Dedifferentiated amniotic fluid mesenchymal stem cell (primary cell): ENCODE measurements at regions not wholly inside any gene's neighbourhood (a gene's known extent, or its start where the extent isn't known, plus 50 kb on each side); places are given as distances from the start of the nearest gene placed in this dataset.

Experiments
- DNase-seq: peaks from one replicate; pipeline ENCODE4 v3.0.0-alpha.2; 2016; ENCODE audit errors: extremely low spot score

DNA sequence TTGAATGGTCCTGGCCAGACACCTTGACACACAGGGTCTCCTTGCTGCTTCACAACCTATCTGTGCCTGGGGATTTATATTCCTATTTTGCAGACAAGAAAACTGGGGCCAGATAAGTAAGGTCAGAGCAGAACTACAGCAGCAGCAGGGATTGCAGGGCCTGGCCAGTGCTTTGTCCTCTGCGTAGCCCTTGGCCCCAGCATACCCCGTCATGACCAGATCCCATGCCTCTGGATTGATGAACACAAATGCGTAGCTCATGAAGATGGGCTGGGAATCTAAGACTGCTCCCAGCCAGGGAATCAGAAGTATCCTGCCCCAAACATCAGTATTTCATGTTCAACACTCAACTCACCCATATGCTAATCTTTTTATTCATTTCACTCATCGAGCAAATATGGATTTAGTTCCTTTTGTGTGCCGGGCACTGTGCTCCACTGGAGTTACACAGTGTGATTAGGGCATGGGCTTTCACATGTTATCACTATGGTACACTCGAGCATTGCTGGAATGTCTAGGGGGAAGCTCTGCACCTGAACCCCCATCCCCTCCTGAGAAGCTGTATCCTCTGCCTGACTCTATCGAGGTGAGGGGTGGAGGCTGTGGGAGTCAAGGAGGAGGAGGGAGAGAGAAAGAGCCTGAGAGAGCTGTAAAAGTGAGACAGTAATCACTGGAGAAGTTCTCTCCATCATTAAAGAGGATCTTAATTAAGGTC is 143.3 kb downstream of the CYP26B1 start:
- no peak for DNase-seq

DNA sequence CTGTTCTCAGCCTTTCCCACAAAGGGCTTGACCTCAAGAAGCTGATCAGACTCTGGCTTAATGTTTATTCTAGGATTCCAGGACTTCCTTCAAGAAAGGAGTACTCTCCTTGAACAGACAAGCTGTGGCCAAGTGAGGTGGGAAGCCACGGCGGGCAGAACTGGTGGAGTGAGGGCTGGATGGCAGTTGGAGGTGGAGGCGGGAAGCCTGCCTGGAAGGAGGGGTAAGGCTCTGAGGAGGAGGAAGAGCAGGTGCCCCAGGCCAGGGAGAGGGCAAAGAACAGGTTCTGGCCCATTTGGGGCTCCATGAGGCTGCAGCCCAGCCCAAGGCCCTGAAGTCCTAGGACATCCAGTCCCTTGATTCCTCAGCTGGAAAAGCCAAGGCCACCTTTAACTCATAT is 143.9 kb downstream of the CYP26B1 start:
- DNase-seq: no peak

DNA sequence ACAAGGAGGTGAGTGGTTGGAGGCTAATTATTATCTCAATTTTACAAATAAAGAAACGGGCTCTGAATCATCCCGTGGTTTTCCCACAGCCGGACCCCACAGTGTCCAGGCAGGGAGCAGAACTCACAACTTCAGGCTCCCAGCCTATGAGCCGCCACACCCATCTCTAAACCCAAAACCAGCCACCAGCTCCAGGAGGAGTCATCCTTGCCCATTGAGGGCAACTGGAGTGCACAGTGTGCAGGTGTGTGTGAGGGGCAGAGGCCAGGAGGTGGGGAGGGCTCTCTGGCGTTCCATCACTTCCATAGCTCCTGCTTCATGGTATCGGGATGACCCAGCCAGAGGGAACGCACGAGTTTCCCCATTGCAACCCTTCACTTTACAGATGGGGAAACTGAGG is 144.5 kb downstream of the CYP26B1 start:
- no peak for DNase-seq

DNA sequence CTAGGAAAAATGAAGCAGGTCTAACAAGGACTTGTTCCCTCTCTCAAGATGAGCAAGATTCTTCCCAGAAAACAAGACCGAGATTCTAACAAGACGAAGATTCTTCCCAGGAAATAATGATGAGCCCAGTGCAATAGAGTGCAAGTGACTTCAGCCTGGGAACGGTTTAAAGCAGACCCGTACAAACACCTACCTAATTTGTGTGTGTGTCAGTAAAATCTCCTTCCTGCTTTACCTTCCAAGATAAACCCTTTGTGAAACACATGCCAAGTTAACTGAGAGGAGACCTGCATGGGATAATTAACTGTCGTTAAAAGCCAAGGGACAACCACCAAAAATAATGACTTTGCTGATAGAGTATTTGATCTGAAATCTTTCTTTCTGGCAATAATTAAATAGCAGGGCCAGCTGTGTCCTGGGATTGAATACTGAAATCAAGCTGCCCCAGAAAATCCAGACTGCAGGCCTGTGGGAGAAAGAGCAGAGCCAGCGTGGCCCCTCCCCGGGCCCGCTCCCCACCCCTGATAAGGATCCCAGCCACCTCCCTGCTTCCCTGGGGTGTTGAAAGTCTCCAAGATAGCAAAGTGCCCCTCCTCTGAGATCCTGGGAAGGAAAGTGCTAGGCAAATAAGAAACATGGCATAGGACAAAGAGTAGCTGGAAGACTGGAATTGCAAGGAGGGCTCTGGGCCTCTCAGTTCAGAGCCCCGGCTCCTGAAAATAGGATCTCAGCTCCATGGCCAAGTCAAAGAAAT is 145.5 kb downstream of the CYP26B1 start:
- DNase-seq: no peak

DNA sequence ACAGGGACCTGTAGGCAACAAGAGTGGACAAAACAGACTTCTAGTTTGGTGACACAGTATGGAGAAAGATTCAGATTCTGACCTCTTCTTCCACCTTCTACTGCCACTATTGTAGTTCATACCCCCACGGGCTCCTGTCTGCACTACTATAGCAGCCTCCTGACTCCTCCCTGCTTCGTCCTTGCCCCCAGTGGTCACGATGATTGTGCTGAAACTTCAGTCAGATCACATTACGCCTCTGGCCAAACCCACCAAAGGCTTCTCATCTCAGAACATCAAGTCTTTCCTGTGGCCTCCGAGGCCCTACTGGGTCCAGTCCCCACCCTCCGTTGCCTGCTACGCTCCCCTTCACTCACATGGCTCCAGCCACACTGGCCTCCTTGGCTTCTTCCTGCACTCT is 147.6 kb downstream of the CYP26B1 start:
- DNase-seq: no peak

DNA sequence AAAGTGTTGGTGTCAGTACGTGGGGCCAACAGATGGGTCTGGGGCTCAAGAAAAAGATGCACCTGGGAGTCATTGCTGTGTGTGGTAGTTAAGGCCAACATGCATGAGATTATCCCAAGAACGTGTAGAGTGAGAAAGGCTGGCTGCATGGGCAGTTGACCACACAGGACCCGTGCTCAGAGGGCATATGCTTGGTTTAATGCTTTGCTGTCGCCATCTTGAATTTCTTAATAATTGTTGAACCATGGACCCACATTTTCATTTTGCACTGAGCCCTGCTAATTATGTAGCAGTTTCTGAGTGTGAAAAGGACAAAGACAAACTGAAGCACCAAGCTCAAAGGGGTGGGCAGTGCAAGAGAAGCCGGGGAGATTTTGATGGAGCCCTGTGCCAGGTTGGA is 148.1 kb downstream of the CYP26B1 start:
- DNase-seq: no peak

DNA sequence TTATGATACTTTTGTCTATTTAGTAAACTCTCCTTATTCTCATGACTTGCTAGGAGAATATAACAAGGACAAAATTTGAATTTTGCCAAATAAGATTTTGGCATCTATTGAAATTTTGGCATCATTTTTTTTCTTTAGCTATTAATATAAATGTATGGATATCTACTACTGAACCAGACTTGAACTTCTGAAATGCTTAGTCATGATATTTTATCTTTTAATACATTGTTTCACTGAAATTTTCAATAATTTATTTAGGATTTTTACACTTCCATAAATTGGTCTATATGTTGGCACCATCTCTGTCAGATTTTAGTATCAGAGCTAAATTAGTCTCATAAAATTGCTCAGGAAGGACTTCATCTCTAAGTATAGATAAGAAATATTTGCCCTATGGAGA is 149.8 kb downstream of the CYP26B1 start:
- no peak for DNase-seq

DNA sequence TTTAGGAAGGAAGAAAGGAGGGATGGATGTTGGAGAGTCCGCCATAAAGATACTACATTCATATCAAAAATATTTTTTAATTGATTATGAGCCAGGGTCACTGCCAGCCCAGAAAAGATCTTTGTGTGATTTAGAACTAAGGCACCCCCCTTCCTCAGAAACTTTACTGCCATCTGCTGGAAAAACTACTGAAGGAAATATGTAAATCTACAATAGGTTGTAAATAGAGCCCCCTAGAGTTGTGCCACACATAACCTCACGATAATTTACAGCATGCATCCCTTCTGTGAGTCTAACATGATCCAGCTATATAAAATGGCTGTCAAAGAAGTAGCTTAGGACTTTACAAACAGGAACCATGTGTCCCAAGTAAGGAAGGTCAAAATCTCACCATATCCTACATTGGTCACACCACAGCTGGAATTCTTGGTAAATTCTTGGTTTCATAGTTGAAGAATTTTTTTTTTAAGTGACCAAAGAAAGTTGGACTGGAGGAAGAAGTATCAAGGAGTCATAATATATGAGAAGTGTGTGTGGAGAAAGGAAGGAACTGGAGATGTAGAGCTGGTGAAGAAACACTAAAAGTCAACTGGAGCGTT is 152.5 kb downstream of the CYP26B1 start:
- DNase-seq: peak; percentile 18

DNA sequence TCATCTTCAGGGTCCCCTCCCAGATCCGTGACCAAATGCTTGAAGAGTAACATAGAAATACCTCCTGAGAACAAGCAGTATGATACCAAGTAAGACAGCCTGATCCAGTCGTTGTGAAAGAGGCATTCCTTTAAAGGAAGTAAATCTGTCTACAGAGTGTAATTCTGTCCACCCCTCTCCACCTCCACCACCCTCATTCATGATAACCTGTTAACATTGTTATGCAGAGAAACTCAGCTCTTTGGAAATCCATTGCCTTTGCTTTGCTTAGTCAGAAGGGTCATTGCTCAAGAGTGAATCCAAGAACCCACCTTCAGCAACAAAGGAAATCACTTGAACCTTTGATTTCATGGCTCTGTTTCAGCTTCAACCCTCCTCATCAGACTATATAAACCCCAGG is 155.6 kb downstream of the CYP26B1 start:
- DNase-seq: no peak

DNA sequence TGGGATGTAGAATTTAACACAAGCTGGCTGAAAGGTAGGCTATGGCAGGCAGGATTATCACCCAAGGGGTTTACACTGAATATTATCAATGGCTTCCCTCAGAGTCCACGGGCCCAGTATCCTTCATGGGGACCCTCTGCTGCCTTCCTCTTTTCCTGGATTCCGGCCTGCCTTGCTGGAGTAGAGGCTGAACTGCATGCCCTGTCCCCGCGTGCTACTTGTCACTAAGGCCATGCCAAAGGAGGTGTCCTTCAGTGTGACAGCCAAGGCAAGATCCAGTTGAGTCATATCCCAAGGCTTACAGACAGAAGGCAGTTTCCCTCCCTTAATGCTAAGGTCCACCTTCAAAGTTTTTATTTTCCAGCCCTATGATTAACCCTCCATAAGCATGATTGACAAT is 156.3 kb downstream of the CYP26B1 start:
- no peak for DNase-seq

DNA sequence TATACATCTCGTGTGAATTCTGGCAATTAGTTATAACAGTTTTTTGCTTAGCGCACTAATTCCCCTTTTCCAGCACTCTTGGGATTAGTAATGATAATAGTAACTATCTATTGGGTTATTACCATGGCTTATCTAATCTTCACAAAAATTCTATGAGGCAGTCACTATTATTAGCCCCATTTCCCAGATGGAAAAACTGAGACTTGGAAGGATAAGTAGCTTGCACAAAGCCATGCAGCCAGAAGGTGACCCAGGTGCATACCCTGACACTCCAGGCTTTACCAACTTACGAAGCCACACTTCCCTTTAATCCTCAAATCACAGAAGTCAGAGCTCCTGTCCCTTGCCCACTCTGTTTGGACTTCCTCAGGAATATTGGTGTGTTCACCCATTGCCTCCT is 156.8 kb downstream of the CYP26B1 start:
- no peak for DNase-seq

DNA sequence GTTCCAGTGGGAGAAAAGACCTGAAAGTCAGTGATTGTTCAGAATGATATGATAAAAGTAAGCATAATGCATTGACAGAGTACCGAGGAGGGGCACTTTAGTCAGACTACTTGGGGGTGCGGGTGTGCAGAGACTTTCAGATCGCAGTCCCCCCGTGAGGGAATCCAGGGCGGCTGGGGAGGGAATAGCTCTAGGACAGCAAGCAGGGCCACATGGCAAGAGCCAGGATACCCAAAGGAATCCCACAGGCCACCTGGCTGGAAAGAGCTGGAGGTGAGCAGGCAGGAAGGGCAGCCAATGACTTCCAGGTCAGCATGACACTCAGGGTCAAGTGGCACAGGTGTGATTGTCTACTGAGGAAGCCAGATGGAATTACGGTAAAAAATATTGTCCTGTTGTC is 157.5 kb downstream of the CYP26B1 start:
- DNase-seq: no peak

DNA sequence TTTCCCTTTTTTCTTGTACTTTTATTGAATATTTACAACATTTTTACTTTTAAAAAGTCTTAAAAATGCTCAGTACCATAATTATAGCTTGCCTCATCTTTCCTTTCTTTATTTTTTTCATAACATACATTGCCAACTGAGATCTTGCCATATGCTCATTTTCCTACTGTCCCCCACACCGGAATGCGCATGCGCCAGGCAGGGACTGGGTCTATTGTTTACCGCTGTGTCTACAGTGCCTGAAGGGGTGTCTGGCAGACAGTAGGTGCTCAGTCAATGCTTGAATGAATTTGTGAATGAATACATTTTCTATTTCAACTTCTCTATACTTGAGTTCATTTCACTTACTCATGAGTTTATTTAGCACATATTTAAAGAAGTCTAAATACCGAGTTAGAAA is 158.0 kb downstream of the CYP26B1 start:
- no peak for DNase-seq

DNA sequence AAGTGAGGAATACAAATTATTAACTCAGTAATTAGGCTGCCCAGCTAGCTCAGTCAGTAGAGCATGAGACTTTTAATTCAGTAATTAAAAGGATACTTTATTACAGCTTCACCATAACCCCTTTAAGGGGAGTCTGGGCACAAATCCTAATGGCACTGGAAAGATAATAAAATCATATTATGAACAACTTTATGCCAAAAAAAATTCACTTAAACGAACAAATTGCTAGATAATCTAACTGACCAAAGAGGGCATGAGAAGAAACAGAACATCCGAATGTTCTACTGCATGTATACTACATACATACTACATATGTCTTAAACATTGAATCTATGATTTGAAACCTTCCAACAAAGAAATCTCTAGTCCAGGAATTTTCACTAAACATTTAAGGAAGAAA is 159.5 kb downstream of the CYP26B1 start:
- no peak for DNase-seq

DNA sequence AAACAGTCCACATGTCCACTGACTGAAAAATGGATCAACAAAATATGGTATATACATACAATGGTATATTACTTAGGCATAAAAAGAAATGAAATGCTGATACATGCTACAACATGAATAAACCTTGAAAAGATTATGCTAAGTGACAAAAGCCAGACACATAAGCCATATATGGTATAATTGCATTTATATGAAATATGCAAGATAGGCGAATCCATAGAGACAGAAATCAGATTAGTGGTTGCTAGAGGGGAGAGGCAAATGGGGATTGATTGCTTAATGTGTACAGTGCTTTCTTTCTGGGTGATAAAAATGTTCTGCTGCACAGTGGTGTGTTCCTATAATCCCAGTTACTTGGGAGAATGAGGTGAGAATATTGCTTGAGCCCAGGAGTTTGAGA is 171.0 kb downstream of the CYP26B1 start:
- no peak for DNase-seq

DNA sequence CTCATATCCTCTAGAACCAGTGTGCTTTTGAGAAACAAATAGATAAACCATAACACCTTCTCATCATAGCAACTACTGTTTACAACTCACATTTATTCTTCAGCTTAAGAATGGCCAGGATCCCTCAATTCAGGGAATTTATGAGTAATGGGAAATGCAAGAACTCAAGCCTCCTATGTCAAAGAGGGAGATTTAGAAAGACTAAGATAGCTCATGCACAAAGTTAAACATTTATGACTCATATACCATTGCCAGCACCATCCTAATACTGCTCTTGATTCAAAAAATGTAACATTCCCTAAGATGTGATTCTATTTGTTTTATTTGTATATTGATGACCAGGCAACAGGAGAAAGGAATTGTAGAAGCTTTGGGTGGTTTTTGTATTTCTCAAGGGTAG is 172.8 kb downstream of the CYP26B1 start:
- DNase-seq: peak; percentile 15

DNA sequence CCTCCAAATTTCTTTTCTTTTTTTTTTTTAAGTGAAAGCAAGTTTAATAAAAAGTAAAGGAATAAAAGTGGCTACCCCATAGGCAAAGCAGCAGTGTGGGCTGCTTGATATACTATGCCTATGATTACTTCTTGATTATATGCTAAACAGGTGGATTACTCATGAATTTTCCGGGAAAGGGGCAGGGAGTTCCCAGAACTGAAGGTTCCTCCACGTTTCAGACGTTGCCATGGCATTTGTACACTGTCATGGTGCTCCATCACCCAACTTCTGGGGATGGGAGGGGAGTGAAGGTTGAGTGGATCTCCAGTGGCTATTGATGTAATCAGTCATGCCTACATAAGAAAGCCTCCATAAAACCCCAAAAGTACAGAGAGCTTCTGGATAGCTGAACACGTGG is 176.2 kb downstream of the CYP26B1 start:
- DNase-seq: no peak

DNA sequence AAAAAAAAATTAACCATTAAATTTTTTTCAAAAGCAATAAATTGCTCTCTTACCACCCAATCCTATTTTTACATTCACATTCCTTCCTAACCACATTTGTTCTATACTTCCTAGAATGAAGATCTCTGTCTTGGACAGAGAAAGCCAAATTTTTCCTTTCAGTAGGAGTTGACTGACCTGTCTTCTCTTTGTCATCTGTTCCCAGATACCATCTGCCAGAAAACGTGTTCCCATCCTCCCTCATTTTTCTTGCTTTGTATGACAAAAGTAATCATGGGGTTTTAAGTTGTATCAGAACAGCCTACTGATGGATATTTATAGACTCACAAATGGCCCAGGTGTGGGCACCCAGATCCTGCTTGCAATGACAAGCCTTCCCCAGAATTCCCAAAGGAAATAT is 182.1 kb downstream of the CYP26B1 start:
- no peak for DNase-seq

DNA sequence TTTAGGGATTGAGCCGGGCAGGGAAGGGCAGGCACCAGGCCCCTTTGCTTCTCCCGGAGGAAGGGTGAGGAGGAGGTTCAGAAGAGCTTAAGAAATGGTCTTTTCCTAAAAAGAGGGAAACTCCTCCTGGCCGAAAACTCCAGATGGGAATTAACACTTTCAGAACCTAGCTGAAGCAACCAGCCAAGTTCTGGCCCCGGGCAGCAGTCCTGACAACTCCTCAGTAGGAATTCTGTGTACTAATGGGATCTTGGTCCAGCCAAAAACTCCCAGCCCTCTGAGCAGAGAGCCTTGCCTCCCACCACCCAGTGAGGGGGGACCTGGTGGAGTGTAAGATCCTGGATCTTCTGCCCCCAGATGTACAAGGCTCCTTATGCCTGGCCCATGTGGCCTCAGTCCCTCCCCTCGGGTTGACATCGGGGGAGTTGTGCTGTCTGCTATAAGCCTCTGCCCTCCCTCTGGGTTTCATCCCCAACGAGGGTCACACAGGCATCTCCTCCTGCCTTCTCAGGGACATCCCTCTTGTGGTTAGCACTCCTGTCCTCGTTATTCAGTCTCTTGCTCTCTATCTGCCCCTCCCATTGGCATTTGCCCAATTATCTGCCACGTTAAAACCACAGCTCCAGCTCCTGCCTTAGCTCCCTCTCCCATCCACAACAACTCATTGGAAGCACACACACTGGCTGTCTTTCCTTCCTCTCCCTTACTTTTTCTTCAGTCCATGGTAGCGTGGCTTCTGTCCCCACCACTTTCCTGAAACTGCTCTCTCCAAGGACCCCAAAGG is 184.6 kb downstream of the CYP26B1 start:
- no peak for DNase-seq

DNA sequence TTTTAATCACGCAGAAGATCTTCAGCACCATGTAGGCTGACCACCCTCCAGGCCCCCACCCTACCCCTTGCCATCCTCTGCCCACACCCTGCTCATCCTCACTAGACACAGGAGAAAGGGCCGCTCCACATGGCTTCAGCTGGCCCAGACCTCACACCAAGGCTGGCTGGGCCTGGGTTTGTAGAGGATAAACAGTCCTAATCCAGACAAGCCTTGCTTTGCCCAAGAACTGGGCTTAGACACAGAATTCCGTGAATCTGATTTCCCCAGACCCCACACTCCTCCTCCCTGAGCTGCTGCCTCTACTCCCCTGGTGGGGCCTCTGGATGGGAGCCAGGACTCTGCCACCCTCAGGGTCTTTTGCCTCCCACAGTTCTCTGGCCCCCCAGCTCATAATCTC is 185.3 kb downstream of the CYP26B1 start:
- no peak for DNase-seq

DNA sequence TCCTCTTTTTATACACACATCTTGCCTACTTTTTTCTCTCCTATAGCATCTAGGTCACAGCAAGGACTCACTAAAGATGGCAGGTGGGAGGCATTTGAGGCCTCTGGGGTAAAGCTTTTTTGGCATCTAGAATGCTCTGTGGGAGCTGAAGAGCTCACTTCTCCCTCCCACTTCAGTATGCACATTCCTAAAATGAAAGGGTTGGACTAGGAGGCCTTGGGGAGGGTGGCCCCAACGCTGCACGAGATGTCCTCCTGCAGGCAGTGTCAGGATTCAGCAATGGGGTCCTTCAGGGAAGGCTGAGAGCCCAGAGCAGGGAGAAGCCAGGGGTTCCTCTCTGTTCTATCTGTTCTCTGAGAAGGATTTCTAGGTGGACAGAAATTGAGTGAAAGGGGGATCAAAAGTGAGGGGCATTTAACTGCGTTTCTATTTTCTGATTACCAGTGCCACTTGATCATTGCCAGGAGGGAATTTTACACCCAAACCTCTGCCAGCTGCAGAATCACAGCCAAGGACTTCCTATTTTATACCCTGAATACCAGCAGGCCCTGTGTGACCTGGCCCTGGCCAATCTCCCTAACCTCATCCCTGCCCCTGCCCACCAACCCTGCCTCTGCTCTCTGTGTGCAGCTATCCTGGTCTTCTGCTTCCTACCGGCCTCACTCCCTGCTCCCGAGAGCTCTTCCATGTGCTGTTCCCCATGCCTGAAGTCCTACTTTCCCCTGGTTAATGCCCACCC is 186.2 kb downstream of the CYP26B1 start:
- no peak for DNase-seq

DNA sequence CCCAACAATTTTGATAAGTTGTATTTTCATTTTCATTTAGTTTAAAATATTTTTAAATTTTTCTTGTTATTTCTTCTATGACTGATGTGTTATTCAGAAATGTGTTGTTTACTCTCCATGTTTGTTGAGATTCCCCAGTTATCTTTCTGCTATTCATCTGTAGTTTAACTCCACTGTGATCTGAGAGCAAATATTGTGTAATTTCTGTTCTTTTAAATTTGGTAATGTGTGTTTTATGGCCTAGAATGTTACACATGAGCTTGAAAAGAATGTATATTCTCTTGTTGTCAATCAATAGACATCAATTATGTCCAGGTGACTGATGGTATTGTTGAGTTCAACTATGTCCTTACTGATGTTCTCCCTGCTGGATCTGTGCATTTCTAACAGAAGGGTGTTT is 188.2 kb downstream of the CYP26B1 start:
- DNase-seq: no peak
